GM18873 (cell line): ENCODE measurements at regions not wholly inside any gene's neighbourhood (a gene's known extent, or its start where the extent isn't known, plus 50 kb on each side); places are given as distances from the start of the nearest gene placed in this dataset.
"Not testable (repeated sequence)": the region's sequence is repeated elsewhere in the genome, so short reads cannot be mapped to it uniquely, and the experiment has no call there.

ENCODE experiments used
- ATAC-seq: cut with Tn5 transposase; IDR thresholded peaks from one replicate; pipeline ENCODE4 v1.9.1; 2021; ENCODE audit warnings: mild to moderate bottlenecking, moderate library complexity, moderate number of reproducible peaks; ENCODE audit not compliant: unreplicated experiment, low FRiP score

DNA sequence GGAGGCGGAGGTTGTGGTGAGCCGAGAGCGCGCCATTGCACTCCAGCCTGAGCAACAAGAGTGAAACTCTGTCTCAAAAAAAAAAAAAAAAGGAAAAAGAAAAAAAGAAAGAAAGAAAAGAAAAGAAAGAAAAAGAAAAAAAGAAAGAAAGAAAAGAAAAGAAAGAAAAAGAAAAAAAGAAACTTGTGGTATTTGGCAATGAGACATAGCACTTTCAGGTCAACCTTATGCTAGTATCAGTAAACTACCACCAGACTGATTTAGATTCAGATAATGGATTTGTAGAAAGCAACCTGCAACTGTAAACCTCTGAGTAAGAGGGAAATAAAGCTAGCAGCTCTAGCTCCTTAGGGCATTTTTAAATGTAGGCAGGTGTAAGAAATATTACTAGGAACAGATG, 144.0 kb upstream of the ZNF608 start:
- not testable (repeated sequence) for ATAC-seq

GRCh38 chr5:124891179-124891578, 144.7 kb upstream of the ZNF608 start:
- ATAC-seq: no peak

DNA sequence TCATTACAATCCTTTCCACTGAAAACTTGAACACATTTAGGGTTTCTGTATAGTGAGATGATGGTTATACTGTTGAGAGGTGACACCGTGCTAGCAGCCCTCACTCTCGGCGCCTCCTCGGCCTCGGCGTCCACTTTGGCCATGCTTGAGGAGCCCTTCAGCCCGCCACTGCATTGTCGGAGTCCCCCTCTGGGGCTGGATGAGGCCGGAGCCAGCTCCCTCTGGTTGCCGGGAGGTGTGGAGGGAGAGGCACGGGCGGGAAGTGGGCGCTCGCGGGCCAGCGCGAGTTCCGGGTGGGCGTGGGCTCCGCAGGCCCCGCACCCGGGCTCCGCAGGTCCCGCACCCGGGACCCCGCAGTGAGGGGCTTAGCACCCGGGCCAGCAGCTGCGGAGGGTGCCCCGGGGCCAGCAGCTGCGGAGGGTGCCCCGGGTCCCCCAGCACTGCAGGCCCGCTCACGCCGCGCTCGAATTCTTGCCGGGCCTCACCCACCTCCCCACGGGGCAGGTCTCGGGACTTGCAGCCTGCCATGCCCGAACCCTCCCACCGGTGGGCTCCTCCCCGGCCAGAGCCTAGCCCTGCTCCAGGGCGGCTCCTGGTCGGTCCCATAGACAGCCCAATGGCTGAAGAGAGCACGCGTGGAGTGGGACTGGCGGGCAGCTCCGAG, 145.9 kb upstream of the ZNF608 start:
- ATAC-seq: no peak

DNA sequence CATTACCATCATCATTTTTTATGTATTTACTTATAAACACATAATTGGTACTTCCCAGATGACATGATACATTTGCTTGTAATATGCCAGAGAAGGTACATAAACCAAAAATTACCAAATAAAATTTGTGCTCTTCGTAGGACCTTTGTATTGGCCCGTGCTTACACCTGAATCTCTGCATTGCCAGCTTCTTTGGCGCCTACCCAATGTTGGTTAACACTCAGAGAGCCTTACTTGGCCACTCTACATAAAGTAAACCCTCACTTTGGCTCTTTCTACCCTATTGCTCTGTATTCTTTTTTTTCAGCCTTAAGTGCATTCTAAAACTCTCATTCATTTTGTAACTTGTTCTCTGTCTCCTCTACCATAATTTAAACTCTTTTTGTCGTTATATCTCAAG, 148.1 kb upstream of the ZNF608 start:
- ATAC-seq: no peak

- no peak for ATAC-seq
These were observed 148.8 kb upstream of the ZNF608 start for GRCh38 chr5:124895236-124895635.

GRCh38 chr5:124901081-124901480, 154.6 kb upstream of the ZNF608 start:
- no peak for ATAC-seq

- peak; percentile 99 for ATAC-seq
These were observed 155.8 kb upstream of the ZNF608 start for GRCh38 chr5:124902097-124902821.

DNA sequence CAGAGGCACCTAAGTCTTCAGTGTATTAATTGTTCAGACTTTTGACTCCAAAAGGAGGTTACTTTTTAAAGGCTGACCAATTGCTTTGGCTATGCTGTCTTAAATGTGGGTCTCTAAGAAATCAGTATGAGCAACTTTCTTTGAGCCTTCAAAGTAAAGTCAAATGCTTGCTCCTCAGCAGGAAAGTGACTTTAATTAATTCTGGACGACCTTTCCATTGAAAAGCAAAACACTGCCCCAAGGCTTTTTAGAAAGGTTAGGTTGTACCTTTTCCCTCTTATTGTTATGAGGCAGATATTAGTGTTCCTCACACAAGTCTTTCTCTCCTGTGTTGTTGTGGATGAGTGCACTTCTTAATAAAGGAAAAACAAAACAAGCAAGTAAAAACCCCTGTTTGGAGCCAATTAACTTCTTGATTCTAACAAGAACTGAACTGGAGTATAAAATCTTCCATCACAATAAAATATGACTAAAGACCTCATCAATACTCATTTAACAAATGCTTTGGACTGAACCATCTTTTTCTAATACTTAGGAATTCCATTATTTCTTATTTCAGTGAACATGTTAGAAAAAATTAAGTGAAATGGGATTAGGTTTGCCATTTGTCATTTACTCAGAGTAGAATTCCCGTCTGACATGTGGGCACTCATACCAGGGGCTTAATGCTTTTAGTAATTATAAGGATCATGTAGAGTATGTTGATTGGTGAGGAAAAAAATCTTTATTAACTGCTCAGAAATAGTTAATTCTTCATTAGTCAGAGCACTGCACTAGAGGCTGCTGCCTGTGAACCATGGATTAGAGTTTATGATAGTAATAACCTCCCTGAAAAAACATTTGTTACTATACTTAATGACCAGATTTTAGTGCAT, 159.1 kb upstream of the ZNF608 start:
- ATAC-seq: no peak

GRCh38 chr5:124906339-124907097, 160.1 kb upstream of the ZNF608 start:
- ATAC-seq: no peak

GRCh38 chr5:124907098-124907644, 160.7 kb upstream of the ZNF608 start:
- ATAC-seq: no peak

DNA sequence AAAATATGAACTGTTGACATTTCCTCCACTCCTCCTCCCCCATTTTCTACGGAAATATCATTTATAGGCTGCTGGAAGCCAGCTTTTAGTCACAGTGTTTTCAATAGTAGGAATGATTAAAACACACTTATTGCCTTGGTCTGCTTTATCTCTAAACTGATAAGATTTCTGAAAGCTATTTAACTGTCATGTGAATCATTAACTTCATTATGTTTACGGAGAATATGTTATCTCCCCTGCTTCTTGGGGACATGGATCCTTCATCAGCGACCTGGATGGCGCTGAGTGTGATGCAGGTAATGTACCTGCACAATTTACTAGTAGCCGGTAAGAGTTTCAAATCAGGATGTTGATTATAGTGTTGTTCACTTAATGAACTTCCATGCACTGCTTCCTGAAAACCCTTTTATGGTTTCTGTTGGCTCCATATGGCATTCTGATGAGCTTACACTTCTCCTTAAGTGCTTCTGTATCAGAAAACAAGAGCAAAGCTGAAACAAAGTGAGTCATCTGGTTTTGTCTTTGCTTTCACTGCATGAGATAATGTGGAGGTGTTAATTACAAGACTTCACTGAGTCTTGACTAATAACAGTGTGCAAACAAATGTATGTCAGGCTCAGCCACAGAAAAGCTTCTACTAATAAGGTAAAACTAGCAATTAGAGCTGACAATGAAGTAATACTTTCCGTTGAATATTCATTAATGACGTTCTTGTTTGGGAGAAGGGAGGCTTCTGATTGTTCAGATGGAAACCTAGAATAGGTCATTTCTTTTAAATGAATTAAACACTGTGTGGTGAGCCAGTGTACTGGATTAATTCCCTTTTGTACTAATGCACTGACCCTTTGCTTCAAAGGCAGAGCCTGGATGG, 162.4 kb upstream of the ZNF608 start:
- no peak for ATAC-seq

GRCh38 chr5:124909734-124910133, 163.3 kb upstream of the ZNF608 start:
- no peak for ATAC-seq

DNA sequence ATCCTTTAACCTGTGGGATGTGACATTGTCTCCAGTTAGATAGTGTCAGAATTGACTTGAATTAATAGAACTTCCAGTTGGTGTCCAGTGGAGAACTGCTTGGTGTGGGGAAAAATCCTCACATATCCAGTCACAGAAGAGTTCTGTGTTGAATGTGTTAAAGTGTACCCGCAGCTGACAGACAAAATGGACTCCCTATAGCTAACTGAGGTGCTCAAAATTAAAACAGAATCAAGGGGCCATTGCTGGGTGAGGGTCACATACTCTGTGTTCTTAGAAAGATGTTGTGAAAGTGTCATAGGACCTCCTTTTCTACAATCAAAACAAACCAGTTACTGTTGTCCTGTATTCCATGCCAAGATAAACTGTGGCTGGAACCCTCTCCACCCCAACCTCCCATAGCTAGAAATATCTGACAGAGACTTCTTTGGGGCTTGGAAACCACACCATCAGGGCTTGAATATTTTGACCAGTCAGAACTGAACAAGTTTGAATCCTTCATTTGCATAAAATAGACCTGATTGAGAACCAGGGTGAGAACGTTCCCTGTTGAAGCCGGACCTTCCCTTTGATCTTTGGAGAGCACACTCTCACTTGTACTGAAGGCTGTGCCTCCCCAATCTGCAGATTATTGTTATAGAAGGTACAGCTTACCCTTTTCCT, 164.0 kb upstream of the ZNF608 start:
- ATAC-seq: no peak

GRCh38 chr5:124912638-124913328, 166.3 kb upstream of the ZNF608 start:
- no peak for ATAC-seq

- no peak for ATAC-seq
These were observed 166.9 kb upstream of the ZNF608 start for GRCh38 chr5:124913329-124913653.

- ATAC-seq: not testable (repeated sequence)
These were observed 169.9 kb upstream of the ZNF608 start for GRCh38 chr5:124916313-124916712.

- ATAC-seq: no peak
These were observed 172.2 kb upstream of the ZNF608 start for GRCh38 chr5:124918618-124919017.

DNA sequence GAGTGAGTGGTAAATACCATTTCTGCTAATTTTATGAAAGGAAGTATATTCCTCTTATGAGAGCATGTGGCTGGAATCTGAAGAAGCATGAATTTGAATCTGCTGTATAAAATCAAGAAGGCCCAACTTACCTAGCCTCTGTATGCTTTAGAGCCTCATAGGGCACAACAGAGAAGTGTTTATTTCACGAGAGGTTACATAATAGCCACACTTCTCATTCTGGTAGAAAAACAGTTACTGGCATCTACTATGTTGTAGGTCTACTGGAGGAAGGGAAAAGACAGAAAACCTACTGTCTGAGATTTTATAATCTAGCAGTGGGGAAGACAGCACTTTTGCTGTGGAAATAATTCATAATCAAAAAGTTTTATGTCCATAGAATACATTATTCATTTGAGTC, 172.6 kb upstream of the ZNF608 start:
- no peak for ATAC-seq
